ENCODE measurements at regions not wholly inside any gene's neighbourhood (a gene's known extent, or its start where the extent isn't known, plus 50 kb on each side); places are given as distances from the start of the nearest gene placed in this dataset.

GRCh38 chr5:117207088-117207668 is 632.6 kb upstream of the SEMA6A start:
- no CpG with 5 or more reads among the region's 9 CpGs for WGBS, 2 donors (ENCODE audit: extremely low coverage in 2 of 2, insufficient read length in 2 of 2, insufficient replicate concordance in 1 of 2)
- no peak overlapping the region for H3K14ac ChIP-seq (ENCODE audit: low read length)
- H3K27ac ChIP-seq (replicated peaks; ENCODE audit: low read length) = no peak overlapping the region

GRCh38 chr5:117205894-117206293 is 631.3 kb upstream of the SEMA6A start:
- no peak overlapping the region for H2BK12ac ChIP-seq (ENCODE audit: low read length)
- H2BK120ac ChIP-seq (ENCODE audit: low read depth, low read length) = no peak overlapping the region
- H3K9me3 ChIP-seq (replicated peaks in 1 of 2; ENCODE audit: control insufficient read depth in 2 of 2, insufficient read depth in 1 of 2, low read depth in 1 of 2, low read length in 2 of 2) = no peaks in the 10 kb centered on the region
- H3K23ac ChIP-seq (ENCODE audit: low read depth, low read length, poor library complexity) = no peak overlapping the region
- H4K91ac ChIP-seq (ENCODE audit: low read depth, low read length, poor library complexity) = no peak overlapping the region
- H2BK15ac ChIP-seq (ENCODE audit: low read length) = no peak overlapping the region
- H3K4me1 ChIP-seq (ENCODE audit: control insufficient read depth in 2 of 2, insufficient read depth in 1 of 2, low read depth in 1 of 2, low read length in 2 of 2) = no peaks in the 10 kb centered on the region
- no peaks in the 10 kb centered on the region for H3K36me3 ChIP-seq (replicated peaks in 1 of 2; ENCODE audit: control insufficient read depth in 2 of 2, insufficient read depth in 2 of 2, low read length in 2 of 2)
- no peak overlapping the region for H3K18ac ChIP-seq (ENCODE audit: low read length)
- no peaks in the 10 kb centered on the region for H3K27me3 ChIP-seq (ENCODE audit: control insufficient read depth in 3 of 3, insufficient read depth in 3 of 3, low read depth in 1 of 3, low read length in 3 of 3)
- no peak overlapping the region for H4K8ac ChIP-seq (ENCODE audit: low read depth, low read length)
- no peak overlapping the region for H2AFZ ChIP-seq (ENCODE audit: low read length)
- no peak overlapping the region for H2BK5ac ChIP-seq (ENCODE audit: low read length)
- no peak for DNase-seq (ENCODE audit: low spot score)
- no peak overlapping the region for H2AK5ac ChIP-seq (ENCODE audit: low read depth, low read length)
- H3K79me1 ChIP-seq (ENCODE audit: low read depth, low read length) = no peaks in the 10 kb centered on the region
- no peak overlapping the region for H3K4me3 ChIP-seq (ENCODE audit: low read length in 2 of 2)
- no peak overlapping the region for H3K4ac ChIP-seq (ENCODE audit: low read length)
- H3K14ac ChIP-seq (ENCODE audit: low read length) = no peak overlapping the region
- no peak overlapping the region for H3K27ac ChIP-seq (replicated peaks; ENCODE audit: low read length)
- H3K4me2 ChIP-seq (ENCODE audit: insufficient read depth, low read length, poor library complexity, severe bottlenecking) = no peak overlapping the region
- no CpG with 5 or more reads among the region's 2 CpGs for WGBS, 2 donors (ENCODE audit: extremely low coverage in 2 of 2, insufficient read length in 2 of 2, insufficient replicate concordance in 1 of 2)
- H3K9ac ChIP-seq (ENCODE audit: low read depth, low read length, poor library complexity) = no peak overlapping the region

More at GRCh38 chr5:117207088-117207668, 632.6 kb upstream of the SEMA6A start:
- H2BK120ac ChIP-seq (ENCODE audit: low read depth, low read length) = no peak overlapping the region
- no peak overlapping the region for H3K4me3 ChIP-seq (ENCODE audit: low read length in 2 of 2)
- no peaks in the 10 kb centered on the region for H3K36me3 ChIP-seq (replicated peaks in 1 of 2; ENCODE audit: control insufficient read depth in 2 of 2, insufficient read depth in 2 of 2, low read length in 2 of 2)
- H3K4ac ChIP-seq (ENCODE audit: low read length) = no peak overlapping the region
- no peak overlapping the region for H3K18ac ChIP-seq (ENCODE audit: low read length)
- no peak overlapping the region for H3K23ac ChIP-seq (ENCODE audit: low read depth, low read length, poor library complexity)
- no peaks in the 10 kb centered on the region for H3K79me1 ChIP-seq (ENCODE audit: low read depth, low read length)
- no peaks in the 10 kb centered on the region for H3K4me1 ChIP-seq (ENCODE audit: control insufficient read depth in 2 of 2, insufficient read depth in 1 of 2, low read depth in 1 of 2, low read length in 2 of 2)
- H3K27me3 ChIP-seq (ENCODE audit: control insufficient read depth in 3 of 3, insufficient read depth in 3 of 3, low read depth in 1 of 3, low read length in 3 of 3) = no peaks in the 10 kb centered on the region
- H2BK12ac ChIP-seq (ENCODE audit: low read length) = no peak overlapping the region
- no peak overlapping the region for H3K9ac ChIP-seq (ENCODE audit: low read depth, low read length, poor library complexity)
- no peak overlapping the region for H4K8ac ChIP-seq (ENCODE audit: low read depth, low read length)
- H3K4me2 ChIP-seq (ENCODE audit: insufficient read depth, low read length, poor library complexity, severe bottlenecking) = no peak overlapping the region
- no peak overlapping the region for H2BK15ac ChIP-seq (ENCODE audit: low read length)
- DNase-seq (ENCODE audit: low spot score) = no peak
- no peak overlapping the region for H4K91ac ChIP-seq (ENCODE audit: low read depth, low read length, poor library complexity)
- H2AK5ac ChIP-seq (ENCODE audit: low read depth, low read length) = no peak overlapping the region
- H2AFZ ChIP-seq (ENCODE audit: low read length) = no peak overlapping the region
- H2BK5ac ChIP-seq (ENCODE audit: low read length) = no peak overlapping the region
- H3K9me3 ChIP-seq (replicated peaks in 1 of 2; ENCODE audit: control insufficient read depth in 2 of 2, insufficient read depth in 1 of 2, low read depth in 1 of 2, low read length in 2 of 2) = no peaks in the 10 kb centered on the region

- Histone ChIP-seq H3K27ac (replicated peaks; ENCODE audit: low read length) (no peak overlapping the region), H2BK5ac (ENCODE audit: low read length) (no peak overlapping the region), H2AK5ac (ENCODE audit: low read depth, low read length) (no peak overlapping the region), H3K9me3 (replicated peaks in 1 of 2; ENCODE audit: control insufficient read depth in 2 of 2, insufficient read depth in 1 of 2, low read depth in 1 of 2, low read length in 2 of 2) (no peaks in the 10 kb centered on the region), H2BK15ac (ENCODE audit: low read length) (no peak overlapping the region), H3K18ac (ENCODE audit: low read length) (no peak overlapping the region), H3K36me3 (replicated peaks in 1 of 2; ENCODE audit: control insufficient read depth in 2 of 2, insufficient read depth in 2 of 2, low read length in 2 of 2) (no peaks in the 10 kb centered on the region), H2AFZ (ENCODE audit: low read length) (no peak overlapping the region), H3K4me2 (ENCODE audit: insufficient read depth, low read length, poor library complexity, severe bottlenecking) (no peak overlapping the region), H3K9ac (ENCODE audit: low read depth, low read length, poor library complexity) (no peak overlapping the region), H4K91ac (ENCODE audit: low read depth, low read length, poor library complexity) (no peak overlapping the region), H2BK12ac (ENCODE audit: low read length) (no peak overlapping the region), H2BK120ac (ENCODE audit: low read depth, low read length) (no peak overlapping the region), H3K4ac (ENCODE audit: low read length) (no peak overlapping the region), H3K4me1 (ENCODE audit: control insufficient read depth in 2 of 2, insufficient read depth in 1 of 2, low read depth in 1 of 2, low read length in 2 of 2) (no peaks in the 10 kb centered on the region), H3K4me3 (ENCODE audit: low read length in 2 of 2) (no peak overlapping the region), H3K14ac (ENCODE audit: low read length) (no peak overlapping the region), H4K8ac (ENCODE audit: low read depth, low read length) (no peak overlapping the region), H3K27me3 (ENCODE audit: control insufficient read depth in 3 of 3, insufficient read depth in 3 of 3, low read depth in 1 of 3, low read length in 3 of 3) (no peaks in the 10 kb centered on the region), H3K23ac (ENCODE audit: low read depth, low read length, poor library complexity) (no peak overlapping the region), H3K79me1 (ENCODE audit: low read depth, low read length) (no peaks in the 10 kb centered on the region)
- no CpG with 5 or more reads among the region's 10 CpGs for WGBS, 2 donors (ENCODE audit: extremely low coverage in 2 of 2, insufficient read length in 2 of 2, insufficient replicate concordance in 1 of 2)
- no peak for DNase-seq (ENCODE audit: low spot score)
Measured at GRCh38 chr5:117204926-117205869, 630.6 kb upstream of the SEMA6A start.

- Histone ChIP-seq H3K9me3 (replicated peaks in 1 of 2; ENCODE audit: control insufficient read depth in 2 of 2, insufficient read depth in 1 of 2, low read depth in 1 of 2, low read length in 2 of 2) (no peaks in the 10 kb centered on the region), H2BK12ac (ENCODE audit: low read length) (no peak overlapping the region), H2BK5ac (ENCODE audit: low read length) (no peak overlapping the region), H3K14ac (ENCODE audit: low read length) (no peak overlapping the region), H3K4me3 (ENCODE audit: low read length in 2 of 2) (no peak overlapping the region), H3K4ac (ENCODE audit: low read length) (no peak overlapping the region), H3K23ac (ENCODE audit: low read depth, low read length, poor library complexity) (no peak overlapping the region), H3K18ac (ENCODE audit: low read length) (no peak overlapping the region), H3K27me3 (ENCODE audit: control insufficient read depth in 3 of 3, insufficient read depth in 3 of 3, low read depth in 1 of 3, low read length in 3 of 3) (no peaks in the 10 kb centered on the region), H3K79me1 (ENCODE audit: low read depth, low read length) (no peaks in the 10 kb centered on the region), H4K8ac (ENCODE audit: low read depth, low read length) (no peak overlapping the region), H3K36me3 (replicated peaks in 1 of 2; ENCODE audit: control insufficient read depth in 2 of 2, insufficient read depth in 2 of 2, low read length in 2 of 2) (no peaks in the 10 kb centered on the region), H2BK120ac (ENCODE audit: low read depth, low read length) (no peak overlapping the region), H4K91ac (ENCODE audit: low read depth, low read length, poor library complexity) (no peak overlapping the region), H3K4me1 (ENCODE audit: control insufficient read depth in 2 of 2, insufficient read depth in 1 of 2, low read depth in 1 of 2, low read length in 2 of 2) (no peaks in the 10 kb centered on the region), H3K9ac (ENCODE audit: low read depth, low read length, poor library complexity) (no peak overlapping the region), H2AFZ (ENCODE audit: low read length) (no peak overlapping the region), H2BK15ac (ENCODE audit: low read length) (no peak overlapping the region), H3K4me2 (ENCODE audit: insufficient read depth, low read length, poor library complexity, severe bottlenecking) (no peak overlapping the region), H2AK5ac (ENCODE audit: low read depth, low read length) (no peak overlapping the region), H3K27ac (replicated peaks; ENCODE audit: low read length) (no peak overlapping the region)
- no peak for DNase-seq (ENCODE audit: low spot score)
- WGBS, 2 donors (ENCODE audit: extremely low coverage in 2 of 2, insufficient read length in 2 of 2, insufficient replicate concordance in 1 of 2) = no CpG with 5 or more reads among the region's 4 CpGs
Measured at GRCh38 chr5:117204404-117204803, 629.8 kb upstream of the SEMA6A start.

Measured in neuronal stem cell (in vitro differentiated cells).